ENCODE measurements at regions not wholly inside any gene's neighbourhood (a gene's known extent, or its start where the extent isn't known, plus 50 kb on each side); places are given as distances from the start of the nearest gene placed in this dataset.

DNA sequence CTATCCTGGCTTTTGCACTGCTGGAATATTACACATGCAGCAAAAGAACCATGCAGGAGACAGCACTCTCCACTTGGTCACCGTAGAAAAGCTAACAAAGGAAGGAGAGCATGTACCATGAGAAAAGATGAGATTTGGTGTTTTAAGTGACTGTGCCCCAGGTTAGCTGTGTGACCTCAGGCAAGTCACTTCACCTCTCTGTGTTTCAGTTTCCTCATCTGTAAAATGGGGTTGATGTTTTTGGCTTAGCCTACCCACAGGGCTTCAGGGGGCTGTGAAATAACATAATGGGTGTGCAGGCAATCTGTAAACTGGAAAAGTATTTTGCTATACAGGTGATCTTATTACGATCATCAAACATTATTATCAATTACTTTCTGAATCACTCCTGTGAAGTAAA lies 69.3 kb upstream of the SLC6A11 start:
- Histone ChIP-seq H3K36me3 (ENCODE audit: control insufficient read depth, low read depth, low read length) (no peaks in the 10 kb centered on the region), H3K4me1 (ENCODE audit: control insufficient read depth, low read depth, low read length) (no peaks in the 10 kb centered on the region), H3K27ac (ENCODE audit: low read length) (no peak overlapping the region), H3K27me3 (ENCODE audit: control insufficient read depth, insufficient read depth, low read length) (peaks cover 19% of the 10 kb centered on the region), H3K9me3 (ENCODE audit: control insufficient read depth, low read depth, low read length) (no peaks in the 10 kb centered on the region), H3K9ac (ENCODE audit: low read length) (no peak overlapping the region), H3K4me3 (ENCODE audit: low read length) (no peak overlapping the region)

DNA sequence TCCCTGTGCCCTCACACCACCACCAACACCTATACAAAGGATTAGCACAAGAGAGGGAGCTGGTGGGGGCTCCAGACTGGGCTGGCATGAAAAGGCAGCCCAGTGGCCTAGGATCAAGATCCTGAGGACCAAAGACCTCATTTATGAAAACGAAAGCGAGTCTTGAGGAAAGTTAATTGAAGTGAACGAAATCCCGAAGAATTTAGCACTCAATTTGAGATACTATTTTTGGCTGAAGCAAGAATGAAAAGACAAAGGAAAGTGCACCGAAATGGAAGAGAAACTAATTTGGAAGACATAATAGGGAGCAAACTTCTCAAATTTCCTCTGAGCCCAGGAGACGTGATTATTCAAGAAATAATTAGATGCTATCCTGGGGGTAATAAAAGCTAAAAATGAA lies 68.7 kb upstream of the SLC6A11 start:
- no peaks in the 10 kb centered on the region for H3K9me3 ChIP-seq (ENCODE audit: control insufficient read depth, low read depth, low read length)
- H3K36me3 ChIP-seq (ENCODE audit: control insufficient read depth, low read depth, low read length) = no peaks in the 10 kb centered on the region
- H3K4me3 ChIP-seq (ENCODE audit: low read length) = no peak overlapping the region
- no peak overlapping the region for H3K27ac ChIP-seq (ENCODE audit: low read length)
- no peak overlapping the region for H3K9ac ChIP-seq (ENCODE audit: low read length)
- peaks cover 19% of the 10 kb centered on the region for H3K27me3 ChIP-seq (ENCODE audit: control insufficient read depth, insufficient read depth, low read length)
- H3K4me1 ChIP-seq (ENCODE audit: control insufficient read depth, low read depth, low read length) = no peaks in the 10 kb centered on the region

DNA sequence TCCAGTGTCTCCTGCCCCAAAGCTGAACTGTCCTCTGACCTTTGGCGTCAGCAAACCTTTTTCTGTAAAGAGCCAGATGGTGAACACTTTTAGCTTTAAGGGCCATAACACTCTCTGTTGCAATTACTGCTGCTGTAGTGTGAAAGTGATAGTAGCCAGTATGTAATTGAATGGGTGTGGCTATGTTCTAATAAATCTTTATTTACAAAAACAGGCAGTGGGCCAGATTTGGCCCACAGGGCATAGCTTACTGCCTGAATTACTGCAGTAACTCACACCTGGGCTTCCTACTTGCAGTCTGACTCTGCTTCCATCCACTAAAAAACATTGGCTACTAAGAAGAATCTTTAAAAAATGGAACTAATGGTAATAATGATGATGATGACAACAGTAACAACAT lies 68.0 kb upstream of the SLC6A11 start:
- Histone ChIP-seq H3K27me3 (ENCODE audit: control insufficient read depth, insufficient read depth, low read length) (peaks cover 19% of the 10 kb centered on the region), H3K4me1 (ENCODE audit: control insufficient read depth, low read depth, low read length) (no peaks in the 10 kb centered on the region), H3K4me3 (ENCODE audit: low read length) (no peak overlapping the region), H3K36me3 (ENCODE audit: control insufficient read depth, low read depth, low read length) (no peaks in the 10 kb centered on the region), H3K9me3 (ENCODE audit: control insufficient read depth, low read depth, low read length) (no peaks in the 10 kb centered on the region), H3K9ac (ENCODE audit: low read length) (no peak overlapping the region), H3K27ac (ENCODE audit: low read length) (no peak overlapping the region)

DNA sequence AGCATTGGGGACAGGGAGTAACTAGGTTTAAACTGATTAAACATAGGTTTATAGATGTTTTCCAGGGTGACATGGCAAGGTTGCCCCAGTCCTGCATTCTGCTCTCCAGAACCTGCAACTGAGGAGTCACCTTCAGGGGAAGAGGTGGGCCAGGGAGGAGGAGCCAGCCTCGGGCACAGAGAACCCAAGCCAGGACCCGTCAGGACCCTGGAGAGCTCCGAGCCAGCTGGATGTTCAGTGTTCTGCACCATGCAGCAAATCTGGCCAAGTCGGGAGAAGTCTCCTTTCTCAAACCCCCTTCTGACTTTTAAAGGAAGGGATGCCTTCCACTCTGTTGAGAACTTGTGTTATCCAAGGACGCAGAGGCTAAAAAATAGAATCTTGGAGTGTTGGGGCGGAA lies 62.1 kb upstream of the SLC6A11 start:
- H3K9me3 ChIP-seq (ENCODE audit: control insufficient read depth, low read depth, low read length) = no peaks in the 10 kb centered on the region
- H3K27me3 ChIP-seq (ENCODE audit: control insufficient read depth, insufficient read depth, low read length) = peaks cover 22% of the 10 kb centered on the region
- no peak overlapping the region for H3K9ac ChIP-seq (ENCODE audit: low read length)
- no peak overlapping the region for H3K27ac ChIP-seq (ENCODE audit: low read length)
- H3K36me3 ChIP-seq (ENCODE audit: control insufficient read depth, low read depth, low read length) = no peaks in the 10 kb centered on the region
- H3K4me3 ChIP-seq (ENCODE audit: low read length) = no peak overlapping the region
- no peaks in the 10 kb centered on the region for H3K4me1 ChIP-seq (ENCODE audit: control insufficient read depth, low read depth, low read length)

DNA sequence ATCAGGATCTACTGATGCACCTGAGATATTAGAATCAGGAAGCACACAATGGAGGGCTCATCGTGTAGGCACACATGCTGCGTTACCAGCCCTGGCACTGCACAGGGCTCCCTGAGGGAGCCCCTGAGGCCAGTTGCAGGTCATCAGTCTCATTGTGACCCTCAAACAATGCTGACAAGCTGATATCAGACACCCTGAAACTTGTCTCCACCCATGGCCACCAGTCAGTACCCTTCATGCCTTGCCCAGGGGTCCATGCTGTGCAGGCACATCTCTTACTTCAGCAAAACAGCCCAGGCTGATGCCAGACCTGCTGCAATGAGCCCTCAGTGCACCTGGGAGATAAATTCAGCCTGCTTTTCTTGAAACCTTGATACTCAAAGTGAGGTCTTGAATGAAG lies 59.5 kb upstream of the SLC6A11 start:
- H3K9me3 ChIP-seq (ENCODE audit: control insufficient read depth, low read depth, low read length) = no peaks in the 10 kb centered on the region
- H3K9ac ChIP-seq (ENCODE audit: low read length) = no peak overlapping the region
- peaks cover 5% of the 10 kb centered on the region for H3K27me3 ChIP-seq (ENCODE audit: control insufficient read depth, insufficient read depth, low read length)
- H3K4me1 ChIP-seq (ENCODE audit: control insufficient read depth, low read depth, low read length) = peaks cover 5% of the 10 kb centered on the region
- no peak overlapping the region for H3K4me3 ChIP-seq (ENCODE audit: low read length)
- H3K36me3 ChIP-seq (ENCODE audit: control insufficient read depth, low read depth, low read length) = no peaks in the 10 kb centered on the region
- no peak overlapping the region for H3K27ac ChIP-seq (ENCODE audit: low read length)

DNA sequence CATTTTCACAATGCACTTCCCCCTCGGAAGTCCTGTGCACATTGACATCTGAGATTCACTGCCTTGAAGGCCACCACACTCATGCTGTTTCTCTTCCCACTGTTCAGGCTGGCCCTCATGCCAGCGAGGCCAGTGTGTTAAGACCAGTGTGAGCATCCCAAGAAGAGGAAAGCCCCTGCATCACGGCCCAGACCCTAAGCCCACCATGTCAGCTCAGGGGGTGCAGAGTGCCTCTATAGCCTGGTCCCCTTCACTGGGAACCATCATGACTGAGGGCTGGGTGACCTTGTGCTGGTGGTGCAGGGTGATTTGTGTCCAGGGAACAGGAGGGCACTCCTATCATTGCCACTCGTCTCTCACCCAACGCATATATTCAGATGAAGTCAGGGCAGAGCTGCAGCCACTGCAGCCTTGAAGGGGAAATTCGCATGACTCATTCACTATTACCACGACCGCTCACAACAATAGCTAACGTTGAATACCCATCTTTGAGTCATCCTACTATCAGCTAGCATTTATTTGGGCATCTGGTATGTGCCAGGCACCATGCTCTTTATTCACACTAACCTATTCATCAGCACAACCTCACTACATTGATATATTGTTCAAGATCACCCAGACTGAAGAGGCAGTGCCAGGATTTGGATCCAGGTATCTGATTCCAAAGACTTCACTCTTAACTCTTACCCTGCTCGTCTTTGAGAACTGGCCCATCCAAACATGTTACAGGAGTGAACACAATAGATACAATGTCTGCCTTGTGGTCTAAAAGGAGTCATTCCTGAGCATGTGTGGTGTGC lies 58.8 kb upstream of the SLC6A11 start:
- Histone ChIP-seq H3K36me3 (ENCODE audit: control insufficient read depth, low read depth, low read length) (no peaks in the 10 kb centered on the region), H3K4me3 (ENCODE audit: low read length) (no peak overlapping the region), H3K4me1 (ENCODE audit: control insufficient read depth, low read depth, low read length) (peaks cover 7% of the 10 kb centered on the region), H3K9ac (ENCODE audit: low read length) (no peak overlapping the region), H3K9me3 (ENCODE audit: control insufficient read depth, low read depth, low read length) (no peaks in the 10 kb centered on the region), H3K27me3 (ENCODE audit: control insufficient read depth, insufficient read depth, low read length) (peaks cover 5% of the 10 kb centered on the region), H3K27ac (ENCODE audit: low read length) (no peak overlapping the region)

DNA sequence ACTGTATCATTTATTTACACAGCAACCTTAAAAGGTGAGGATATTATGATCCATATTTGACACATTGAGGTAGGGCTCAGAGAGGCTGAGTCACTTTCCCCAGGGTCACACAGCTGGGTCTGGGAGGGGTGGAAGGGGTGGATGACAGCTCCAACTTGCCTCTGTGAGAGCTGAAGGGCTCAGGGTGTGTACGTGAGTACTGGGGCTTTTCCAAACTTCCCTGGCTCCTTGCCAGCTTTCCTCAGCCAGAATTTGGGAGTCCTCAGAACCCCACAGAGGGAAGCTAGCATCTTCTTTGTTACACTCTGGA lies 58.3 kb upstream of the SLC6A11 start:
- no peak overlapping the region for H3K9ac ChIP-seq (ENCODE audit: low read length)
- peaks cover 7% of the 10 kb centered on the region for H3K4me1 ChIP-seq (ENCODE audit: control insufficient read depth, low read depth, low read length)
- no peaks in the 10 kb centered on the region for H3K9me3 ChIP-seq (ENCODE audit: control insufficient read depth, low read depth, low read length)
- no peaks in the 10 kb centered on the region for H3K36me3 ChIP-seq (ENCODE audit: control insufficient read depth, low read depth, low read length)
- H3K27ac ChIP-seq (ENCODE audit: low read length) = no peak overlapping the region
- H3K27me3 ChIP-seq (ENCODE audit: control insufficient read depth, insufficient read depth, low read length) = peaks cover 5% of the 10 kb centered on the region
- no peak overlapping the region for H3K4me3 ChIP-seq (ENCODE audit: low read length)

DNA sequence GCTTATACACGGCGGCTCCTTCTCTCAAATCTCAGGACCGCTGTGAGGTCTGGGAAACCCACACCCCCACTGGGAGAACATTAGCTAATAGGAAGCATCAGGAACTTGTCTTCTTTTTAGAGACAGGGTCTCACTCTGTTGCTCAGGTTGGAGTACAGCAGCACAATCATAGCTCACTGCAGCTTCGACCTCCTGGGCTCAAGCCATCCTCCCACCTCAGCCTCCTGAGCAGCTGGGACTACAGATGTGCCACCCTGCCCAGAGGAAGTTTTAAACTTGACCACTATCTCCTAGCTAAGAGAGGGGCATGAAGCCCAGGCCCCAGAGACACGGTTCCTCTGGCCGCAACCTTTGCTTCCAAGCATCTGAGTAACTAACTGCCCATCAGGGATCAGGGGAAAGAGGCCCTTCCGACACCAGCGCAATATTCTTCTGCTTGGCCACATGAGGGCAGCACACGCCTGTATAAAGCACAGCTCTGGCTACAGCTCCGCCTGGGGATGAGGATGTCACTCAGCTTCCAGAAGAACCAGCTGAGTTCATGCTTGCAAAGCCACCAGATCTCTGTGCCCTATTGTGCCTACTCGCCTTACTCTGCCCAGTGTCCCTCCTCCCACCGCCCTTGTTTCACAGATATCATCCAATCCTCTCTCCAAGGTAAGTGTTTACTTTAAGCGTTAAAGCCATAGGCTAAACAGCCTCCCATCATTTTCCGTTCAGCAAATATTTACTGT lies 57.6 kb upstream of the SLC6A11 start:
- no peak overlapping the region for H3K9ac ChIP-seq (ENCODE audit: low read length)

DNA sequence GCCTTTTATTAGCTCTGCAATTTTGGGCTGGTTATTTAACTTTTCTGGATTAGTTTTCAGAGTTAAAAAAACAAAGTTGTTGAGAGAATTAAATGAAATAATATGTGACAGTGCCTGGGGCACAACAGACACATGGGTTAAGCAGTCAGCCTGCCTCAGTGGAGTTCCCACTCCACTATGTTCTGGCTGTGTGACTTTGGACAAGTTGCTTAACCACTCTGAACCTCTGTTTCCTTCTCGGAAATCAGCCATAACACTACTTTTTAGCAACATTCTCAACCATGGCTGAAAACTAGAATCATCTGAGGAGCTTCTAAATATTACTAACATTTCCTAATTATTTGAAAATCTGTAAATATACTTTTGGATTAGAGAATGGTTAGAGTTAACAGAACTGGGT lies 56.5 kb upstream of the SLC6A11 start:
- peaks cover 7% of the 10 kb centered on the region for H3K4me1 ChIP-seq (ENCODE audit: control insufficient read depth, low read depth, low read length)
- H3K9me3 ChIP-seq (ENCODE audit: control insufficient read depth, low read depth, low read length) = no peaks in the 10 kb centered on the region
- peaks cover 5% of the 10 kb centered on the region for H3K27me3 ChIP-seq (ENCODE audit: control insufficient read depth, insufficient read depth, low read length)
- H3K4me3 ChIP-seq (ENCODE audit: low read length) = no peak overlapping the region
- H3K36me3 ChIP-seq (ENCODE audit: control insufficient read depth, low read depth, low read length) = no peaks in the 10 kb centered on the region
- H3K27ac ChIP-seq (ENCODE audit: low read length) = no peak overlapping the region
- H3K9ac ChIP-seq (ENCODE audit: low read length) = no peak overlapping the region

More for the DNA sequence above, 57.6 kb upstream of the SLC6A11 start:
- Histone ChIP-seq H3K9me3 (ENCODE audit: control insufficient read depth, low read depth, low read length) (no peaks in the 10 kb centered on the region), H3K36me3 (ENCODE audit: control insufficient read depth, low read depth, low read length) (no peaks in the 10 kb centered on the region), H3K27ac (ENCODE audit: low read length) (no peak overlapping the region), H3K27me3 (ENCODE audit: control insufficient read depth, insufficient read depth, low read length) (peaks cover 5% of the 10 kb centered on the region), H3K4me1 (ENCODE audit: control insufficient read depth, low read depth, low read length) (peaks cover 7% of the 10 kb centered on the region), H3K4me3 (ENCODE audit: low read length) (no peak overlapping the region)

DNA sequence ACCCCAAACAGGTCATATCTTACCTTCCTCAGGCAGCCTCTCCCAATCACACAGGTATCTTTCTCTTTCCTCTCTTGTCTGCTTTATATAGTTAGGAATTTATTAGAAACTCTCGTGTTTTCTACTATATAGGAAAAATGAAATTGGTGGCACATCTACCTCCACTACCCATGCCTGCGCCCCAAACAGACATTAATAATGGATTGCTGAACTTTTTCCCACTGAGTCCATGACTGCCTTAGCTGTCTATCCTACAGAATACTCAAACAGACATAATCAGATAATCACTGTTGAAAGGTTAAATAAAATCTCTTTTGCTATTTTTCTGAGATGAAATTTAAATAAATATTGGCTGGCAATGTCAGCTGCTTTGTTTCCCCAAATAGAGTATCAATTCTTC lies 55.8 kb upstream of the SLC6A11 start:
- H3K9ac ChIP-seq (ENCODE audit: low read length) = no peak overlapping the region
- no peaks in the 10 kb centered on the region for H3K36me3 ChIP-seq (ENCODE audit: control insufficient read depth, low read depth, low read length)
- H3K4me1 ChIP-seq (ENCODE audit: control insufficient read depth, low read depth, low read length) = peaks cover 7% of the 10 kb centered on the region
- peaks cover 5% of the 10 kb centered on the region for H3K27me3 ChIP-seq (ENCODE audit: control insufficient read depth, insufficient read depth, low read length)
- no peaks in the 10 kb centered on the region for H3K9me3 ChIP-seq (ENCODE audit: control insufficient read depth, low read depth, low read length)
- H3K27ac ChIP-seq (ENCODE audit: low read length) = no peak overlapping the region
- H3K4me3 ChIP-seq (ENCODE audit: low read length) = no peak overlapping the region

DNA sequence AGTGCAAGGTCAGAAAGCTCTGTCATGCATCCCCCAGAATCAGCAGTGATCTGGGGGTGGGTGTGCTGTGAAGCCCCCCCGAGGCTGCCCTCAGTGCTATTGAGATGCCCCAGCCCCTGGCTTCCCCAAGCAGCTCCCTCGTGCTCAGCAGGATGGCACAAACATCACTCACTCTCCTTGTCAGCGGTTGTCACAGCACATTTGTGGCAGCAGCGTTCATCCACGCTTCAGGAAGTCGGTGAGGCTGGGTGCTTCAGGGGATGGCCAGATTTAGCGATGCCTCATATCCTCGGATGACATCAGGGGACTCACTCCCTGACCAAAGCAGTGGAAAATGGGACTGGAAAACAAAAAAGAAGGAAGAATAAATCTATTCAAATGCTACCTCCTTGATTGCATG lies 54.4 kb upstream of the SLC6A11 start:
- Histone ChIP-seq H3K4me1 (ENCODE audit: control insufficient read depth, low read depth, low read length) (peaks cover 7% of the 10 kb centered on the region), H3K9ac (ENCODE audit: low read length) (no peak overlapping the region), H3K36me3 (ENCODE audit: control insufficient read depth, low read depth, low read length) (no peaks in the 10 kb centered on the region), H3K27me3 (ENCODE audit: control insufficient read depth, insufficient read depth, low read length) (no peaks in the 10 kb centered on the region), H3K4me3 (ENCODE audit: low read length) (no peak overlapping the region), H3K9me3 (ENCODE audit: control insufficient read depth, low read depth, low read length) (no peaks in the 10 kb centered on the region), H3K27ac (ENCODE audit: low read length) (no peak overlapping the region)

DNA sequence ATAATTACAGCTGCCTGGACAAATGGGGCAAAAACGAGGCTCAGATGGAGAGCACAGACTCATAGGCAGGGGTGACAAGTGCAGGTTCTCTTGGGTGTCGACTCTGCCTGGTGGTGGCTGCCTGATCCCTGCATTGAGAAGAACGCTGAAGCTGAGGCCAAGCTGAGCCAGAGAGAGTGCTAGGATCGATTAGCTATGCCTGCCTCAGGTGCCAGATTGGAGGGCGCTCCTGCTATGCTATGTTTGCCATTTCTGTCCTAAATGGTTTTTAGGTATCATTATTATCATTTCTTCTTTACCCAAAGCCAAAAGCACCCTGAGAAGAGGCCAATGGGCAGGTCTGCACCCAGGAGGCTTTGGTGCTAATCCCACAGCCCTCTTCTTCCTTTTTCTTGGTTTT lies 53.9 kb upstream of the SLC6A11 start:
- H3K4me3 ChIP-seq (ENCODE audit: low read length) = no peak overlapping the region
- no peak overlapping the region for H3K9ac ChIP-seq (ENCODE audit: low read length)
- no peak overlapping the region for H3K27ac ChIP-seq (ENCODE audit: low read length)
- H3K36me3 ChIP-seq (ENCODE audit: control insufficient read depth, low read depth, low read length) = no peaks in the 10 kb centered on the region
- H3K4me1 ChIP-seq (ENCODE audit: control insufficient read depth, low read depth, low read length) = peaks cover 7% of the 10 kb centered on the region
- no peaks in the 10 kb centered on the region for H3K9me3 ChIP-seq (ENCODE audit: control insufficient read depth, low read depth, low read length)
- no peaks in the 10 kb centered on the region for H3K27me3 ChIP-seq (ENCODE audit: control insufficient read depth, insufficient read depth, low read length)
